Epithelial cell of esophagus (primary cell): ENCODE measurements at regions not wholly inside any gene's neighbourhood (a gene's known extent, or its start where the extent isn't known, plus 50 kb on each side); places are given as distances from the start of the nearest gene placed in this dataset.

ENCODE experiments used
- DNase-seq: peaks from one replicate; pipeline ENCODE4 v3.0.0; 2010; ENCODE audit warnings: low read depth
- H3K4me3 ChIP-seq: 2 replicates; pipeline ENCODE4 v1.5.1; 2011; ENCODE audit warnings: mild to moderate bottlenecking, low read length, control low read depth
- CTCF ChIP-seq: IDR thresholded peaks from 2 replicates; pipeline ENCODE4 v1.5.1; 2011; ENCODE audit warnings: low read depth, mild to moderate bottlenecking, low read length, control low read depth, inconsistent platforms; ENCODE audit not compliant: insufficient read depth; ENCODE audit errors: missing control alignments

DNA sequence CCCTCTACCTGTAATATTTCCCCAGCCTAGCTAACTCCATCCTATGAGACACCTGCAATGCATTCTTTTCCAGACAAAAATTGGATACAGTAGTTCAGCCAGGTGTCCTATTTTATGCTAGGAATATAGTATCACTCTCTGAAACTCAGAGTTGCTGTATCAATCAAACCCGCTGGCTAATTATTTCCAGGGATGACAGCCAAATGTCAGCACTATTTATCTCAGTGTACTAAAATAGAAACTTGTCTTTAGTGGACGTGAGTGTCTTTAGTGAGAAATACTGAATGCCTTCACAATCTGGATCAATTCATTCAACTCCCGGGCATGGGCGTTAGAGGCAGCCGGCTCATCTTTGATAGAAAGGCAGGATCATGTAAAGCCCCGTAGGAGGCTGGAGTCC lies 196.2 kb downstream of the RBM46 start:
- no peak for TF ChIP-seq CTCF
- DNase-seq = no peak
- no peak overlapping the region for H3K4me3 ChIP-seq

GRCh38 chr4:154982187-154983047 lies 201.3 kb downstream of the RBM46 start:
- peak; percentile 68 for DNase-seq

DNA sequence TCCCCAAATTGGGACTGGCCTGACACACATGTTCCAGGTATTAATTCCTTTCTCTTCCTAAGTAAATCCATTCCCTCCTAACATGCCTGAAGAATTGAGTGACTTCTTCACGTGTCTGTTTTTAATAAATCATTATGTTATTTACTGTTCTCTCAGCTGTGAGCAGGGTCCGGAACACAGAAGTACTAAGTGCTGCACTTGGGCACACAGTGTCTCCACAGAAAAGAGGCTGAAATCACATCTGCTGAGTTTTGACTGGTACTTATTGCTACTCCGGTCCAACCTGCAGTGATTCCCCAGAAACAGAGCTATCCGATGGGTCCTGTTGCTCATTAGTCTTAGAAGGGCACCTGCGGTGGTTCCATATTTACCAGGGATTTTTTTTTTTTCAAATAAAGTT lies 202.6 kb downstream of the RBM46 start:
- no peak for DNase-seq
- TF ChIP-seq CTCF = no peak
- no peak overlapping the region for H3K4me3 ChIP-seq

More at GRCh38 chr4:154982187-154983047, 201.3 kb downstream of the RBM46 start:
- TF ChIP-seq CTCF = peak; percentile 83
- H3K4me3 ChIP-seq = no peak overlapping the region

- no peak for TF ChIP-seq CTCF
- no peak for DNase-seq
- H3K4me3 ChIP-seq = no peak overlapping the region
Measured at GRCh38 chr4:154984148-154984547, 203.1 kb downstream of the RBM46 start.

DNA sequence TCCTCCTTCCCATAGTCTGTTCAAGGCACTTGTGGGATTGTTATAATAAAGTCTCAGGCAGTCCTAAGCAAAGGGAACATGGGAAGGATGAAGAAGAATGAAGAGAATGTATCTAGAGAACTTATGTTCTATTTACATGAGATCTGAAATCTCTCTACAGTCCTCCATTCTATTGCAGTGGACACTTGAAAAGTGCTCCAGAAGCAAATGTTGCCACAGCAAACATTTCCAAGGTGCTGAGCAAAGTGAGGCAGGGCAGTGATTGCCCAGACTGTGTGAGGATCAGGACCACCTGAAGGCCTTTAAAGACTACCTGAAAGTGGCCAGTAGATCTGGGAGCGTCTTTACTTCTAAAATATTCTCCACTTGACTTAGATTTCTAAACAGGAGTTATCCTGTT lies 203.5 kb downstream of the RBM46 start:
- TF ChIP-seq CTCF = no peak
- H3K4me3 ChIP-seq = no peak overlapping the region
- DNase-seq = no peak

GRCh38 chr4:154985673-154986072 lies 204.6 kb downstream of the RBM46 start:
- H3K4me3 ChIP-seq = no peak overlapping the region
- TF ChIP-seq CTCF = no peak
- DNase-seq = no peak

DNA sequence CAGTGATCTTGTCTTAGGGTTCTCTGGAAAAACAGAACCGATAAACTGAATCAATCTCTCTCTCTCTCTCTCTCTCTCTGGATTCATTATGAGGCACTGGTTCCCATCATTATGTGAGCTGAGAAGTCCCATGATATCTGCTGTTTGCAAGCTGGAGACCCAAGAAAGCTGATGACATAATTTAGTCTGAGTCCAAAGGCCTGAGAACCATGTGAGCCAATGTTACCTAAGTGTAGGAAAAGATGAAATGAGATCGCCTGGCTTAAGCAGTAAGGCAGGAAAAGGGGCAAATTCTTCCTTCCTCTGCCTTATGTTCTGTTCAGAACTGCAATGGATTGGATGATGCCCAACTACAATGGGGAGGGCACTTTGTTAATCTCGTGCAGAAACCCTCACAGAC lies 207.4 kb downstream of the RBM46 start:
- no peak for TF ChIP-seq CTCF
- DNase-seq = no peak
- H3K4me3 ChIP-seq = no peak overlapping the region
